KMS-11 (cell line): ENCODE measurements at regions not wholly inside any gene's neighbourhood (a gene's known extent, or its start where the extent isn't known, plus 50 kb on each side); places are given as distances from the start of the nearest gene placed in this dataset.

Experiments used
- H2AFZ ChIP-seq: fragments of 200-600 bp; sonication (generic); 2 replicates; pipeline ENCODE4 v1.6.1; 2016; ENCODE audit warnings: antibody characterized with exemption, mixed run types, low read depth
- H3K27ac ChIP-seq: fragments of 200-600 bp; sonication (generic); 2 replicates; pipeline ENCODE4 v1.6.1; 2016; ENCODE audit warnings: mild to moderate bottlenecking, mixed run types
- H3K27me3 ChIP-seq: fragments of 200-600 bp; sonication (generic); 2 replicates; pipeline ENCODE4 v1.6.1; 2017; ENCODE audit warnings: mild to moderate bottlenecking, low read depth, mixed run types, moderate library complexity; ENCODE audit not compliant: insufficient read depth
- H3K36me3 ChIP-seq: fragments of 200-600 bp; sonication (generic); 2 replicates; pipeline ENCODE4 v1.6.1; 2017; ENCODE audit warnings: mild to moderate bottlenecking, mixed run types; ENCODE audit not compliant: insufficient read depth
- H3K4me1 ChIP-seq: fragments of 200-600 bp; sonication (generic); 2 replicates; pipeline ENCODE4 v1.6.1; 2016; ENCODE audit warnings: mild to moderate bottlenecking, low read depth, mixed run types; ENCODE audit not compliant: poor library complexity, severe bottlenecking
- H3K4me2 ChIP-seq: fragments of 200-600 bp; sonication (generic); 2 replicates; pipeline ENCODE4 v1.7.0; 2016; ENCODE audit warnings: mild to moderate bottlenecking, mixed run types
- H3K4me3 ChIP-seq: fragments of 200-600 bp; sonication (generic); IDR thresholded peaks from 2 replicates; pipeline ENCODE4 v1.6.1; 2017; ENCODE audit warnings: low read depth, low read length, mixed read lengths; ENCODE audit not compliant: insufficient read depth
- H3K79me2 ChIP-seq: fragments of 200-600 bp; sonication (generic); 2 replicates; pipeline ENCODE4 v1.6.1; 2016; ENCODE audit warnings: low read depth, mixed run types; ENCODE audit not compliant: insufficient read depth
- H3K9ac ChIP-seq: fragments of 200-600 bp; sonication (generic); 2 replicates; pipeline ENCODE4 v1.6.1; 2016; ENCODE audit warnings: mild to moderate bottlenecking, mixed run types
- H4K20me1 ChIP-seq: fragments of 200-600 bp; sonication (generic); 2 replicates; pipeline ENCODE4 v1.6.1; 2016; ENCODE audit warnings: mild to moderate bottlenecking, mixed run types; ENCODE audit not compliant: insufficient read depth
- CTCF ChIP-seq: fragments of 200-600 bp; sonication (generic); conservative IDR thresholded peaks from 2 replicates; pipeline ENCODE4 v1.6.1; 2017; ENCODE audit warnings: low read depth, mild to moderate bottlenecking, antibody characterized with exemption, low read length, moderate library complexity, mixed read lengths

GRCh38 chrX:94493405-94493804 lies 819.4 kb downstream of the FAM133A start:
- H2AFZ ChIP-seq = no peak overlapping the region
- H3K4me1 ChIP-seq = no peaks in the 10 kb centered on the region
- no peak overlapping the region for H3K27ac ChIP-seq
- H4K20me1 ChIP-seq = no peaks in the 10 kb centered on the region
- H3K79me2 ChIP-seq = no peaks in the 10 kb centered on the region
- no peaks in the 10 kb centered on the region for H3K36me3 ChIP-seq
- H3K4me2 ChIP-seq = no peak overlapping the region
- no peak overlapping the region for H3K9ac ChIP-seq
- no peak overlapping the region for H3K4me3 ChIP-seq
- no peak for TF ChIP-seq CTCF
- no peaks in the 10 kb centered on the region for H3K27me3 ChIP-seq

- Histone ChIP-seq H3K79me2 (no peaks in the 10 kb centered on the region), H3K27me3 (no peaks in the 10 kb centered on the region), H2AFZ (no peak overlapping the region), H4K20me1 (no peaks in the 10 kb centered on the region), H3K4me3 (no peak overlapping the region), H3K36me3 (no peaks in the 10 kb centered on the region), H3K4me2 (no peak overlapping the region), H3K27ac (no peak overlapping the region), H3K9ac (no peak overlapping the region), H3K4me1 (no peaks in the 10 kb centered on the region)
- no peak for TF ChIP-seq CTCF
Observed at GRCh38 chrX:94511564-94511963, 837.6 kb downstream of the FAM133A start.

- no peaks in the 10 kb centered on the region for H3K27me3 ChIP-seq
- no peaks in the 10 kb centered on the region for H3K4me1 ChIP-seq
- H4K20me1 ChIP-seq = no peaks in the 10 kb centered on the region
- H3K36me3 ChIP-seq = no peaks in the 10 kb centered on the region
- no peak overlapping the region for H3K27ac ChIP-seq
- H3K9ac ChIP-seq = no peak overlapping the region
- no peak for TF ChIP-seq CTCF
- H2AFZ ChIP-seq = no peak overlapping the region
- H3K4me3 ChIP-seq = no peak overlapping the region
- H3K4me2 ChIP-seq = no peak overlapping the region
- no peaks in the 10 kb centered on the region for H3K79me2 ChIP-seq
Observed at GRCh38 chrX:94515009-94515408, 841.0 kb downstream of the FAM133A start.

GRCh38 chrX:94524867-94525266 lies 850.9 kb downstream of the FAM133A start:
- TF ChIP-seq CTCF = peak; percentile 57
- no peak overlapping the region for H3K9ac ChIP-seq
- no peak overlapping the region for H3K4me3 ChIP-seq
- H3K36me3 ChIP-seq = no peaks in the 10 kb centered on the region
- no peaks in the 10 kb centered on the region for H3K27me3 ChIP-seq
- no peak overlapping the region for H3K27ac ChIP-seq
- no peaks in the 10 kb centered on the region for H3K4me1 ChIP-seq
- H3K79me2 ChIP-seq = no peaks in the 10 kb centered on the region
- H3K4me2 ChIP-seq = no peak overlapping the region
- no peaks in the 10 kb centered on the region for H4K20me1 ChIP-seq
- H2AFZ ChIP-seq = no peak overlapping the region

GRCh38 chrX:94545722-94546121 lies 871.7 kb downstream of the FAM133A start:
- Histone ChIP-seq H3K4me3 (no peak overlapping the region), H3K4me1 (no peaks in the 10 kb centered on the region), H2AFZ (no peak overlapping the region), H3K9ac (no peak overlapping the region), H3K36me3 (no peaks in the 10 kb centered on the region), H3K4me2 (no peak overlapping the region), H3K27me3 (no peaks in the 10 kb centered on the region), H3K79me2 (no peaks in the 10 kb centered on the region), H4K20me1 (no peaks in the 10 kb centered on the region), H3K27ac (no peak overlapping the region)
- no peak for TF ChIP-seq CTCF
